Brain microvascular endothelial cell (primary cell): ENCODE measurements at regions not wholly inside any gene's neighbourhood (a gene's known extent, or its start where the extent isn't known, plus 50 kb on each side); places are given as distances from the start of the nearest gene placed in this dataset.

Experiments
- DNase-seq: peaks from one replicate; pipeline ENCODE4 v3.0.0-alpha.2; 2020
- H3K27ac ChIP-seq: fragments of 250-450 bp; sonication (Bioruptor Pico); 2 replicates; pipeline ENCODE4 v1.5.1; 2020; ENCODE audit warnings: mild to moderate bottlenecking, moderate library complexity
- H3K27me3 ChIP-seq: fragments of 250-450 bp; sonication (Bioruptor Pico); replicated peaks from 2 replicates; pipeline ENCODE4 v1.5.1; 2020; ENCODE audit warnings: mild to moderate bottlenecking
- H3K36me3 ChIP-seq: fragments of 250-450 bp; sonication (Bioruptor Pico); replicated peaks from 2 replicates; pipeline ENCODE4 v1.5.1; 2020; ENCODE audit warnings: mild to moderate bottlenecking
- H3K4me3 ChIP-seq: 2 replicates; pipeline ENCODE4 v1.5.1; 2011; ENCODE audit warnings: low read depth, mild to moderate bottlenecking, control low read depth, low read length, moderate library complexity
- CTCF ChIP-seq: IDR thresholded peaks from 2 replicates; pipeline ENCODE4 v1.5.1; 2011; ENCODE audit warnings: low read depth, mild to moderate bottlenecking, moderate library complexity, low read length, control low read depth, inconsistent platforms; ENCODE audit errors: missing control alignments
- in situ Hi-C: cut with HindIII; loops from 2 replicates; pipeline ENCODE4 v1.10.0; 2017; ENCODE audit warnings: low sequenced_read_pairs, low pct_ligation_motif_present

DNA sequence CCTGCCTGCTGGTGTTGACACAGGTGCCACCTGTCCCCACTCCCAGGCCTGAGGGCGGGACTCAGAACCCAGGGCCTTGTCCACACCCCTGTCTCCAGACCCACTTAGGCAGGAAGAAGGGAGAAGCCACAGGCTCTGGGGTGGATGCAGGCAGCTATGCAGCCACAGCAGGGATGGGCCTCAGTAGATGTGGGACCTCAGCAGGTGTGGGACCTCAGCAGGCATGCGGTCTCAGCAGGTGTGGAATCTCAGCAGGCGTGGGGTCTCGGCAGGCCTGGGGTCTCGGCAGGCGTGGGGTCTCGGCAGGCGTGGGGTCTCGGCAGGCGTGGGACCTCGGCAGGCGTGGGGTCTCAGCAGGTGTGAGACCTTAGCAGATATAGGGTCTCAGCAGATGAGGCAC, 118.0 kb upstream of the PITRM1 start:
- Histone ChIP-seq H3K27ac (no peak overlapping the region), H3K27me3 (no peaks in the 10 kb centered on the region), H3K36me3 (no peaks in the 10 kb centered on the region), H3K4me3 (no peak overlapping the region)
- in situ Hi-C loops, result no loop called here
- no peak for TF ChIP-seq CTCF
- DNase-seq, result no peak

DNA sequence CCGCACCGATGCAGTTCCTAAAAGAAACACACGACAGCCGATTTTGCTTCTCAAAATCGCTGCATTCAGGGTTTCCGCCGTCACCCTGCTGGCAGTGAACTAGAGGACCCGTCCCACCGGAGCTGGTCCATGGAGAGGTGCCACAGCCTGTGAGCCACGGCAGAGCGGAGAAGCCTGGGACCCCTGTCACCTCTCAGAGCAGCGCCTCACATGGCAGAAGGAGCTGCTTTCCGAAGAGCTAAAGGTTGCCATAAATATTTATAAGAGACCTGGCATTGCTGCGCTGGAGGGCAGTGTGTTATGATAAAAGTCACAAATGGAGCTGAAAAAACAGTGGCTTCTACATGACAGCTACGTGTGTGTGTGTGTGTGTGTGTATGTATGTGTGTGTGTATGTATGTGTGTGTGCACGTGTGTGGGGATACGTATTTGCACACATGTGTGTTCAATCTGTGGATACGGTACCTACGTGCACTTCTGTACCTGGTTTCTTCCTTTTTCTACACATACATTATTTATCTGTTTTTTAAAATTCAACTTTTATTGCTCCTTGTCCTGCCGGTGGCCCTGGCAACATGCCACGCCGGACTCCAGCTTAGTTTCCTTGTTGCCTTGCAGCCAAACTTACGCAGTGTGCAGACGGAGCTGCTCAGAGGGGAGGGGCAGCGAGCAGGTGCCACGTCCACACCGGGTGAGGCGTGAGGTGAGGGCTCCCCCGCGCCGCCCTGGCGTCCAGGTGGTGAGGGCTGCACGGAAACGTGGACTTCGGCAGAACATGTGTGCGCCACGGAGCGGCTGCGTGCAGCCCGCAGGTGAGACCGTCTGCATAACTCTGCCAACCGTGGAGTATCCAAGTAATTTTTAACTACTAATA, 115.2 kb upstream of the PITRM1 start:
- H3K36me3 ChIP-seq, result no peaks in the 10 kb centered on the region
- H3K27me3 ChIP-seq, result no peaks in the 10 kb centered on the region
- DNase-seq, result no peak
- H3K4me3 ChIP-seq, result no peak overlapping the region
- no peak overlapping the region for H3K27ac ChIP-seq
- in situ Hi-C loops, result no loop called here
- no peak for TF ChIP-seq CTCF

- no peaks in the 10 kb centered on the region for H3K36me3 ChIP-seq
- no peak overlapping the region for H3K4me3 ChIP-seq
- H3K27ac ChIP-seq, result no peak overlapping the region
- H3K27me3 ChIP-seq, result no peaks in the 10 kb centered on the region
- no peak for DNase-seq
- in situ Hi-C loops, result no loop called here
- no peak for TF ChIP-seq CTCF
These were observed 110.1 kb upstream of the PITRM1 start for GRCh38 chr10:3282674-3283017.

GRCh38 chr10:3281941-3282673, 109.5 kb upstream of the PITRM1 start:
- Histone ChIP-seq H3K27me3 (no peaks in the 10 kb centered on the region), H3K27ac (no peak overlapping the region), H3K36me3 (no peaks in the 10 kb centered on the region), H3K4me3 (no peak overlapping the region)
- no peak for TF ChIP-seq CTCF
- in situ Hi-C loops, result no loop called here
- DNase-seq, result no peak

DNA sequence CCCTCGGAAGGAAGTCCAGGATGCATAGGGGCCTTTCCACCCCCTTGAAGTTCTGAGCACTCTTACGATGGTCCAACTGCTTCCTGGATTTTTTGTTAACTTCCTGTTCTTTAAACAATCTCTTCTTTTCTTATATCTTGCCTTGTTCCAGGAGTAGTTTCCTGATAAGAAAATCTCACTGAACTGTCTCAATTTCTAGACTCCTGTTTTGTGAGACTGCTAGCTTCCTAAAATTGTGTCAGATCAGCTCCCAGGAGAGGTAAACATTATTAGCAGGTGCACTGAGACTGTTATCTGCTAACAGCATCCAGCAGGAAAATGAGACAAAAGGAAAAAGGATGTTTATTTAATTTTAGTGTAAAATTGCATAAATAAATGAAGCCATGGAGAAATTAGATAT, 106.2 kb upstream of the PITRM1 start:
- Histone ChIP-seq H3K36me3 (no peaks in the 10 kb centered on the region), H3K27me3 (no peaks in the 10 kb centered on the region), H3K27ac (no peak overlapping the region), H3K4me3 (no peak overlapping the region)
- TF ChIP-seq CTCF, result no peak
- no peak for DNase-seq
- in situ Hi-C loops, result no loop called here
